GM12878 (cell line): ENCODE measurements at regions not wholly inside any gene's neighbourhood (a gene's known extent, or its start where the extent isn't known, plus 50 kb on each side); places are given as distances from the start of the nearest gene placed in this dataset.

Source experiments
- ATAC-seq: fragments of 200-7000 bp; cut with Tn5 transposase; 3 replicates; pipeline ENCODE4 v1.9.1; 2020; ENCODE audit warnings: mild to moderate bottlenecking, moderate library complexity
- BruUV-seq: library from RNA; stranded (reverse); fragments of 400-500 nt; replicated peaks from 2 replicates; lab custom pipeline; 2021; lab: Mats Ljungman, UMichigan
- CTCF ChIA-PET: fragments of 300-600 bp; sonication (Branson Sonifier 250); formaldehyde crosslinking; extraction: SDS; loops from one replicate; lab custom pipeline; 2021; ENCODE audit warnings: inconsistent platforms; lab: Yijun Ruan, JAX
- POLR2A ChIA-PET: fragments of 350-600 bp; formaldehyde crosslinking; extraction: SDS; loops from one replicate; lab custom pipeline; 2021; ENCODE audit warnings: inconsistent platforms; lab: Charles Lee
- RAD21 ChIA-PET: fragments of 300-600 bp; sonication (Branson Sonifier 250); formaldehyde crosslinking; loops from one replicate; lab custom pipeline; 2023; ENCODE audit warnings: antibody characterized with exemption; ENCODE audit not compliant: unreplicated experiment; lab: Charles Lee
- SMC1A ChIA-PET: fragments of 300-600 bp; sonication (Branson Sonifier 250); formaldehyde crosslinking; loops from one replicate; lab custom pipeline; 2023; ENCODE audit not compliant: unreplicated experiment, uncharacterized antibody; lab: Charles Lee
- DNase-seq: peaks from one replicate; pipeline ENCODE4 v3.0.0-alpha.2; 2011; ENCODE audit warnings: low read depth, low spot score
- FAIRE-seq: peaks from 3 replicates; lab custom pipeline; 2011; peaks lifted over from hg19 to GRCh38; lab: Jason Lieb, UNC
- H2AFZ ChIP-seq: 2 replicates; pipeline ENCODE4 v1.6.0; 2011; ENCODE audit warnings: low read depth, low read length, control low read depth; ENCODE audit not compliant: control insufficient read depth
- H3K27ac ChIP-seq: 2 replicates; pipeline ENCODE4 v1.5.1; 2011; ENCODE audit warnings: control low read depth; ENCODE audit not compliant: control insufficient read depth, insufficient read depth
- H3K27me3 ChIP-seq, 2 experiments: replicated peaks in 1 of 2; 2 replicates each; pipeline versions ENCODE4 v1.6.0 to v1.6.1; 2011; ENCODE audit warnings: low read length in 1 of 2; ENCODE audit not compliant: control insufficient read depth in 2 of 2, insufficient read depth in 2 of 2
- H3K36me3 ChIP-seq, 2 experiments: 2 replicates each; pipeline ENCODE4 v1.5.1; 2011; ENCODE audit warnings: low read length in 1 of 2; ENCODE audit not compliant: control insufficient read depth in 2 of 2, insufficient read depth in 2 of 2
- H3K4me1 ChIP-seq: 2 replicates; pipeline ENCODE4 v1.6.1; 2011; ENCODE audit warnings: mild to moderate bottlenecking, low read length, moderate library complexity, mixed read lengths; ENCODE audit not compliant: control insufficient read depth, insufficient read depth
- H3K4me2 ChIP-seq: 2 replicates; pipeline ENCODE4 v1.6.0; 2011; ENCODE audit warnings: control low read depth; ENCODE audit not compliant: control insufficient read depth, insufficient read depth
- H3K4me3 ChIP-seq: fragments of 200-600 bp; sonication (generic); 2 replicates; pipeline ENCODE4 v1.5.1; 2016
- H3K79me2 ChIP-seq: 2 replicates; pipeline ENCODE4 v1.6.0; 2011; ENCODE audit warnings: low read length; ENCODE audit not compliant: control insufficient read depth, insufficient read depth
- H3K9ac ChIP-seq: 2 replicates; pipeline ENCODE4 v1.8.0; 2011; ENCODE audit warnings: low read length, control low read depth, mixed read lengths; ENCODE audit not compliant: control insufficient read depth, insufficient read depth
- H3K9me3 ChIP-seq: replicated peaks from 3 replicates; pipeline ENCODE4 v1.5.1; 2011; ENCODE audit warnings: mild to moderate bottlenecking, low read length; ENCODE audit not compliant: control insufficient read depth, insufficient read depth
- H4K20me1 ChIP-seq: 2 replicates; pipeline ENCODE4 v1.6.0; 2011; ENCODE audit not compliant: control insufficient read depth, insufficient read depth
- BMI1 ChIP-seq: fragments of 450-650 bp; IDR thresholded peaks from 2 replicates; pipeline ENCODE4 v1.6.1; 2016; ENCODE audit warnings: mild to moderate bottlenecking, moderate library complexity, borderline replicate concordance
- HCFC1 ChIP-seq: fragments of 150-350 bp; IDR thresholded peaks from 2 replicates; pipeline ENCODE4 v1.6.1; 2014; ENCODE audit warnings: low read length
- MTA2 ChIP-seq: fragments of 450-650 bp; IDR thresholded peaks from 2 replicates; pipeline ENCODE4 v1.6.1; 2016; ENCODE audit warnings: low read depth, mild to moderate bottlenecking, moderate library complexity
- NFIC ChIP-seq: IDR thresholded peaks from 2 replicates; pipeline ENCODE4 v1.6.1; 2012; ENCODE audit warnings: low read depth, mild to moderate bottlenecking, inconsistent platforms, low read length, moderate library complexity
- RBBP5 ChIP-seq: fragments of 200-600 bp; sonication (generic); conservative IDR thresholded peaks from 2 replicates; pipeline ENCODE4 v1.6.1; 2016
- ZBTB40 ChIP-seq: fragments of 450-650 bp; IDR thresholded peaks from 2 replicates; pipeline ENCODE4 v1.6.1; 2016; ENCODE audit warnings: mild to moderate bottlenecking, moderate library complexity, borderline replicate concordance
- WGBS: methylation state at CpG from one replicate; pipeline ENCODE4 v1.1.6; 2016; ENCODE audit warnings: low lambda C conversion rate; ENCODE audit not compliant: insufficient replicate concordance, insufficient coverage; ENCODE audit errors: missing lambda C conversion rate; 5-methylcytosine and 5-hydroxymethylcytosine counted together
- in situ Hi-C: fragments of 300-500 bp; cut with MboI; formaldehyde crosslinking; loops from 9 replicates; pipeline ENCODE4 v1.14.3; 2018; ENCODE audit warnings: mixed read lengths
- intact Hi-C: fragments of 100-400 bp; cut with micrococcal nuclease; formaldehyde crosslinking; loops from one replicate; pipeline ENCODE4 v1.14.2; 2022; ENCODE audit not compliant: unreplicated experiment

- no peak overlapping the region for H3K9ac ChIP-seq
- H3K4me3 ChIP-seq = no peak overlapping the region
- ATAC-seq = no peak
- H3K27ac ChIP-seq = no peak overlapping the region
- in situ Hi-C loops (loop anchor here (25.0 kb wide), 1 partner anchor 91 kb away; no protein-coding TSS in a partner anchor), intact Hi-C loops (no loop called here)
- no peak for DNase-seq
- no peak overlapping the region for H2AFZ ChIP-seq
- H3K36me3 ChIP-seq = no peaks in the 10 kb centered on the region
- no peak for TF ChIP-seq ZBTB40
- TF ChIP-seq MTA2 = no peak
- TF ChIP-seq BMI1 = no peak
- no peak for TF ChIP-seq RBBP5
- TF ChIP-seq HCFC1 = no peak
- no peak for TF ChIP-seq NFIC
- ChIA-PET CTCF (no interaction called here), RAD21 (no interaction called here), SMC1A (no interaction called here), POLR2A (no interaction called here)
- no peaks in the 10 kb centered on the region for H3K27me3 ChIP-seq
- 36% methylated on average over 10 of the region's 13 CpGs for WGBS
- no peak for FAIRE-seq
- no peak overlapping the region for H3K4me2 ChIP-seq
- H3K9me3 ChIP-seq = no peaks in the 10 kb centered on the region; the same call in 2 of the 3 replicates
- no peaks in the 10 kb centered on the region for H3K4me1 ChIP-seq
- no peaks in the 10 kb centered on the region for H4K20me1 ChIP-seq
- BruUV-seq = no TSS peak
- no peaks in the 10 kb centered on the region for H3K79me2 ChIP-seq
Observed at GRCh38 chr20:61052776-61053442, 199.2 kb upstream of the CDH4 start.
